HepG2 (cell line): ENCODE measurements at regions not wholly inside any gene's neighbourhood (a gene's known extent, or its start where the extent isn't known, plus 50 kb on each side); places are given as distances from the start of the nearest gene placed in this dataset.

Experiments
- ATAC-seq: fragments of 200-7000 bp; cut with Tn5 transposase; 3 replicates; pipeline ENCODE4 v1.9.1; 2020; ENCODE audit warnings: mild to moderate bottlenecking, moderate library complexity
- BruUV-seq: library from RNA; stranded (reverse); fragments of 400-500 nt; replicated peaks from 2 replicates; lab custom pipeline; 2021; lab: Mats Ljungman, UMichigan
- CTCF ChIA-PET: fragments of 300-600 bp; formaldehyde crosslinking; extraction: SDS; loops from one replicate; lab custom pipeline; 2021; ENCODE audit warnings: low total read pairs, inconsistent platforms, low intra/inter-chr PET ratio; lab: Yijun Ruan, JAX
- POLR2A ChIA-PET: fragments of 350-600 bp; sonication (Branson Sonifier 250); formaldehyde crosslinking; loops from one replicate; lab custom pipeline; 2020; ENCODE audit warnings: antibody characterized with exemption, inconsistent platforms; lab: Yijun Ruan, JAX
- DNase-seq: peaks from one replicate; pipeline ENCODE4 v3.0.0-alpha.2; 2015; ENCODE audit warnings: low spot score
- FAIRE-seq: peaks from 3 replicates; lab custom pipeline; 2011; peaks lifted over from hg19 to GRCh38; lab: Jason Lieb, UNC
- H2AFZ ChIP-seq: one replicate; pipeline ENCODE4 v1.6.1; 2011; ENCODE audit warnings: low read length, inconsistent platforms
- H3K27ac ChIP-seq: fragments of 300-600 bp; 3 replicates; pipeline ENCODE4 v1.8.0; 2011; ENCODE audit warnings: mixed run types, mild to moderate bottlenecking, mixed read lengths, low read length, inconsistent platforms; ENCODE audit not compliant: insufficient read depth; ENCODE audit errors: extremely low read length
- H3K27me3 ChIP-seq, 2 experiments: fragments of 200-600 bp in 1 of 2; 2 replicates in 1 of 2; 3 replicates in 1 of 2; pipeline versions ENCODE4 v1.6.0 to v1.8.0; 2011; ENCODE audit warnings: low read length in 2 of 2, mild to moderate bottlenecking in 2 of 2, moderate library complexity in 2 of 2, inconsistent platforms in 1 of 2; ENCODE audit not compliant: insufficient read depth in 2 of 2, control insufficient read depth in 1 of 2
- H3K36me3 ChIP-seq, 2 experiments: fragments of 200-600 bp in 1 of 2; replicated peaks in 1 of 2; 2 replicates in 1 of 2; 3 replicates in 1 of 2; pipeline versions ENCODE4 v1.5.1 to v1.8.0; 2011; ENCODE audit warnings: low read length in 2 of 2, inconsistent platforms in 1 of 2; ENCODE audit not compliant: insufficient read depth in 2 of 2, control insufficient read depth in 1 of 2
- H3K4me1 ChIP-seq: 2 replicates; pipeline ENCODE4 v1.5.1; 2012; ENCODE audit warnings: low read length, inconsistent platforms; ENCODE audit not compliant: insufficient read depth
- H3K4me2 ChIP-seq: 2 replicates; pipeline ENCODE4 v1.6.0; 2011; ENCODE audit warnings: low read depth, low read length, inconsistent platforms
- H3K4me3 ChIP-seq, 3 experiments: fragments of 200-600 bp in 1 of 3; sonication (generic), shearing (Covaris generic) in 1 of 3; replicated peaks in 1 of 3; 2 replicates each; pipeline ENCODE4 v1.5.1; 2011 to 2016; ENCODE audit warnings: low read length in 3 of 3, inconsistent platforms in 2 of 3, low read depth in 2 of 3, mild to moderate bottlenecking in 2 of 3, control low read depth in 1 of 3, mixed read lengths in 1 of 3; ENCODE audit not compliant: insufficient read depth in 1 of 3
- H3K79me2 ChIP-seq: one replicate; pipeline ENCODE4 v1.6.1; 2011; ENCODE audit warnings: low read length, inconsistent platforms; ENCODE audit not compliant: insufficient read depth
- H3K9ac ChIP-seq: 2 replicates; pipeline ENCODE4 v1.6.0; 2011; ENCODE audit warnings: mild to moderate bottlenecking, low read depth, low read length, inconsistent platforms; ENCODE audit not compliant: insufficient read depth
- H3K9me3 ChIP-seq: 2 replicates; pipeline ENCODE4 v1.5.1; 2012; ENCODE audit warnings: mild to moderate bottlenecking, low read length
- H4K20me1 ChIP-seq: 2 replicates; pipeline ENCODE4 v1.6.0; 2011; ENCODE audit warnings: inconsistent platforms, mild to moderate bottlenecking, low read length, moderate library complexity; ENCODE audit not compliant: insufficient read depth
- FUBP1 ChIP-seq: sonication (generic); formaldehyde crosslinking; IDR thresholded peaks from 2 replicates; pipeline ENCODE4 v1.5.1; 2020; ENCODE audit warnings: missing genetic modification reagents, mild to moderate bottlenecking, borderline replicate concordance
- HNRNPUL1 ChIP-seq: fragments of 200-400 bp; formaldehyde crosslinking; IDR thresholded peaks from 2 replicates; pipeline ENCODE4 v1.6.1; 2017; ENCODE audit warnings: low read depth, mild to moderate bottlenecking, low read length, moderate library complexity
- MEIS1 ChIP-seq: sonication (generic); formaldehyde crosslinking; IDR thresholded peaks from 2 replicates; pipeline ENCODE4 v1.9.0; 2021; ENCODE audit warnings: mild to moderate bottlenecking, missing genetic modification reagents, moderate library complexity, borderline replicate concordance
- SRF ChIP-seq: IDR thresholded peaks from 2 replicates; pipeline ENCODE4 v1.6.1; 2011; ENCODE audit warnings: mild to moderate bottlenecking, low read depth, low read length, moderate library complexity
- ZBTB4 ChIP-seq: sonication (generic); formaldehyde crosslinking; IDR thresholded peaks from 2 replicates; pipeline ENCODE4 v1.4.0; 2020; ENCODE audit warnings: missing genetic modification reagents, mild to moderate bottlenecking, borderline replicate concordance
- ZBTB43 ChIP-seq: sonication (generic); formaldehyde crosslinking; conservative IDR thresholded peaks from 2 replicates; pipeline ENCODE4 v1.4.0; 2020; ENCODE audit warnings: missing genetic modification reagents
- ZFAT ChIP-seq: sonication (generic); formaldehyde crosslinking; conservative IDR thresholded peaks from 2 replicates; pipeline ENCODE4 v1.8.1; 2023; ENCODE audit warnings: missing genetic modification reagents, inconsistent platforms
- ZMAT3 ChIP-seq: sonication (generic); formaldehyde crosslinking; conservative IDR thresholded peaks from 2 replicates; pipeline ENCODE4 v1.7.0; 2021; ENCODE audit warnings: missing genetic modification reagents
- ZNF20 ChIP-seq: sonication (generic); formaldehyde crosslinking; IDR thresholded peaks from 2 replicates; pipeline ENCODE4 v1.4.0; 2020; ENCODE audit warnings: mild to moderate bottlenecking, moderate library complexity, missing genetic modification reagents
- ZNF792 ChIP-seq: IDR thresholded peaks from 2 replicates; pipeline ENCODE4 v1.6.1; 2016
- WGBS: methylation state at CpG from one replicate; pipeline ENCODE4 v1.1.6; 2017; ENCODE audit warnings: low lambda C conversion rate; 5-methylcytosine and 5-hydroxymethylcytosine counted together
- in situ Hi-C: cut with HindIII; loops from 2 replicates; pipeline ENCODE4 v1.10.0; 2017; ENCODE audit warnings: low pct_unique_long_range_greater_than_20kb; ENCODE audit not compliant: extremely low pct_ligation_motif_present
- intact Hi-C: fragments of 100-400 bp; cut with micrococcal nuclease; formaldehyde crosslinking; loops from one replicate; pipeline ENCODE4 v1.10.0; 2022; ENCODE audit not compliant: unreplicated experiment
- TF ChIP-seq, protein P1 (sequence below): sonication (generic); formaldehyde crosslinking; IDR thresholded peaks from 2 replicates; pipeline ENCODE4 v1.8.1; 2023; ENCODE audit warnings: mild to moderate bottlenecking, moderate library complexity, missing genetic modification reagents
- TF ChIP-seq, protein P2 (sequence below): sonication (generic); formaldehyde crosslinking; IDR thresholded peaks from 2 replicates; pipeline ENCODE4 v1.4.0; 2020; ENCODE audit warnings: mild to moderate bottlenecking, missing genetic modification reagents

- no peak for TF ChIP-seq ZBTB4 (CRISPR knock-in tag)
These were observed 181.2 kb upstream of the GALNT2 start (continued) for GRCh38 chr1:229885568-229886495.

DNA sequence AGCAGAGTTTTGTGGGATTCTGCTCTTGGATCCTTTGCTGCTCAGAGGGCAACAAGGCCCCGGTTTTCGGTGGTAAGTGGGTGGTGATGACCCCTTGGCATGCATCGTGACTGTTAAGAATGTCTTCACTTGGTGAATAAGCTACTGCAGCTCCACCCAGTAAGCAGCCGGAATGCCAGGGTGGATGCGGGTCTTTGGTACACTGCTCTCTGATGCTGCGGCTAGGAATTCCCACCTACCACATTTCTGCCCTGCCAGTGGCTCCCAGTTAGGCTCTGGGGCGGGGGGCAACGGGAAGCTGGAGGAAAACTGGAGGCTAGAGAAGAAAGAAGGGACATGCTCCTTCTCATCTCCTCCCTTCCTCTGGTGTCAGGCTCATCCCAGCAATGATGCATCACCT lies 180.4 kb upstream of the GALNT2 start:
- WGBS, result 32% methylated on average over 7 of the region's 8 CpGs
- DNase-seq (no peak), ATAC-seq (no peak), FAIRE-seq (no peak)
- Histone ChIP-seq H3K79me2 (no peaks in the 10 kb centered on the region), H3K4me2 (no peak overlapping the region), H3K9ac (no peak overlapping the region), H3K27me3 (peaks cover 2 to 10% of the 10 kb centered on the region in 2 experiments; a peak in 3 of 5 replicates), H3K9me3 (no peaks in the 10 kb centered on the region), H3K36me3 (no peaks in the 10 kb centered on the region), H4K20me1 (no peaks in the 10 kb centered on the region), H3K4me3 (no peak overlapping the region), H2AFZ (no peak overlapping the region), H3K4me1 (no peaks in the 10 kb centered on the region), H3K27ac (no peak overlapping the region)
- no TSS peak for BruUV-seq
- CTCF ChIA-PET, result no interaction called here
- intact Hi-C loops, result no loop called here
- POLR2A ChIA-PET, result no interaction called here
- in situ Hi-C loops, result no loop called here
- TF ChIP-seq, protein P1, sequence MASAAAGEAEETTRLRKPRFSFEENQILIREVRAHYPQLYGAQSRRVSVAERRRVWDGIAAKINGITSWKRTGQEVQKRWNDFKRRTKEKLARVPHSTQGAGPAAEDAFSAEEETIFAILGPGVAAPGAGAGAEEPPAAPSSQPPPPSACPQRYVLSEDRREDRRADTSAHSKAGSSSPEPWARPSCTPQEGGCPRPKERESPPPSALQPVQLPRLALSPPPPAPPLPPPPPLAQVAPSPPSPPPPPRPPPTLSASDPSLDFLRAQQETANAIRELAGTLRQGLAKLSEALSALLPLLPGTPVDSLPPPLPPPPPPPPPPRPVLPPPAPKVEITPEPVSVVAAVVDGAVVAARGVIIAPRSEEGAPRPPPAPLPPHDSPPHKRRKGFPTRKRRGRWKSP, result no peak
- TF ChIP-seq ZMAT3 (no peak), ZBTB43 (no peak), ZFAT (no peak), ZNF792 (CRISPR knock-in tag) (no peak), ZNF20 (no peak), SRF (no peak), MEIS1 (CRISPR knock-in tag) (no peak), HNRNPUL1 (no peak), FUBP1 (CRISPR knock-in tag) (no peak)
- TF ChIP-seq, protein P2, sequence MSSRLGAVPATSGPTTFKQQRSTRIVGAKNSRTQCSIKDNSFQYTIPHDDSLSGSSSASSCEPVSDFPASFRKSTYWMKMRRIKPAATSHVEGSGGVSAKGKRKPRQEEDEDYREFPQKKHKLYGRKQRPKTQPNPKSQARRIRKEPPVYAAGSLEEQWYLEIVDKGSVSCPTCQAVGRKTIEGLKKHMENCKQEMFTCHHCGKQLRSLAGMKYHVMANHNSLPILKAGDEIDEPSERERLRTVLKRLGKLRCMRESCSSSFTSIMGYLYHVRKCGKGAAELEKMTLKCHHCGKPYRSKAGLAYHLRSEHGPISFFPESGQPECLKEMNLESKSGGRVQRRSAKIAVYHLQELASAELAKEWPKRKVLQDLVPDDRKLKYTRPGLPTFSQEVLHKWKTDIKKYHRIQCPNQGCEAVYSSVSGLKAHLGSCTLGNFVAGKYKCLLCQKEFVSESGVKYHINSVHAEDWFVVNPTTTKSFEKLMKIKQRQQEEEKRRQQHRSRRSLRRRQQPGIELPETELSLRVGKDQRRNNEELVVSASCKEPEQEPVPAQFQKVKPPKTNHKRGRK (CRISPR knock-in tag), result no peak
